SK-N-SH treated with all-trans-retinoic acid at 6 μM for 48 hours (cell line): ENCODE measurements at regions not wholly inside any gene's neighbourhood (a gene's known extent, or its start where the extent isn't known, plus 50 kb on each side); places are given as distances from the start of the nearest gene placed in this dataset.

ENCODE experiments used
- ATAC-seq: fragments of 200-7000 bp; cut with Tn5 transposase; 3 replicates; pipeline ENCODE4 v1.9.1; 2020; ENCODE audit warnings: mild to moderate bottlenecking, moderate library complexity
- ARNTL ChIP-seq: fragments of 450-650 bp; formaldehyde crosslinking; IDR thresholded peaks from 2 replicates; pipeline ENCODE4 v1.5.0; 2020; ENCODE audit warnings: low read depth, mild to moderate bottlenecking, moderate library complexity, borderline replicate concordance
- BACH2 ChIP-seq: fragments of 250-450 bp; sonication (Bioruptor Pico); IDR thresholded peaks from 2 replicates; pipeline ENCODE4 v1.9.0; 2021; ENCODE audit warnings: mild to moderate bottlenecking, borderline replicate concordance
- CSDC2 ChIP-seq: fragments of 250-450 bp; sonication (Bioruptor Pico); IDR thresholded peaks from 2 replicates; pipeline ENCODE4 v1.5.0; 2020; ENCODE audit warnings: mild to moderate bottlenecking, moderate library complexity
- ESRRG ChIP-seq: fragments of 250-450 bp; sonication (Bioruptor Pico); IDR thresholded peaks from 2 replicates; pipeline ENCODE4 v1.6.1; 2021; ENCODE audit warnings: mild to moderate bottlenecking
- GLIS3 ChIP-seq: fragments of 250-450 bp; sonication (Bioruptor Pico); IDR thresholded peaks from 2 replicates; pipeline ENCODE4 v1.5.0; 2020; ENCODE audit warnings: mild to moderate bottlenecking, moderate library complexity
- ISL1 ChIP-seq: fragments of 250-450 bp; sonication (Bioruptor Pico); IDR thresholded peaks from 2 replicates; pipeline ENCODE4 v2.1.2; 2022; ENCODE audit warnings: mild to moderate bottlenecking, moderate library complexity
- OSR1 ChIP-seq: fragments of 250-450 bp; sonication (Bioruptor Pico); IDR thresholded peaks from 2 replicates; pipeline ENCODE4 v1.8.0; 2022; ENCODE audit warnings: moderate library complexity, mild to moderate bottlenecking, inconsistent platforms
- PPARA ChIP-seq: fragments of 250-450 bp; sonication (Bioruptor Pico); IDR thresholded peaks from 2 replicates; pipeline ENCODE4 v1.5.0; 2020; ENCODE audit warnings: mild to moderate bottlenecking, borderline replicate concordance
- RARB ChIP-seq: fragments of 250-450 bp; sonication (Bioruptor Pico); IDR thresholded peaks from 2 replicates; pipeline ENCODE4 v1.8.0; 2021; ENCODE audit warnings: mild to moderate bottlenecking, moderate library complexity
- SNAI2 ChIP-seq: fragments of 250-450 bp; sonication (Bioruptor Pico); IDR thresholded peaks from 2 replicates; pipeline ENCODE4 v1.5.0; 2020; ENCODE audit warnings: mild to moderate bottlenecking, moderate library complexity
- TCF4 ChIP-seq: fragments of 250-450 bp; sonication (Bioruptor Pico); IDR thresholded peaks from 2 replicates; pipeline ENCODE4 v1.8.0; 2021; ENCODE audit warnings: mild to moderate bottlenecking, moderate library complexity, borderline replicate concordance
- TOX ChIP-seq: fragments of 250-450 bp; sonication (Bioruptor Pico); IDR thresholded peaks from 2 replicates; pipeline ENCODE4 v1.8.0; 2021; ENCODE audit warnings: mild to moderate bottlenecking, moderate library complexity, borderline replicate concordance
- ZC3H10 ChIP-seq: fragments of 250-450 bp; sonication (Bioruptor Pico); IDR thresholded peaks from 2 replicates; pipeline ENCODE4 v1.5.1; 2021; ENCODE audit warnings: mild to moderate bottlenecking, moderate library complexity
- ZFP3 ChIP-seq: fragments of 250-450 bp; sonication (Bioruptor Pico); IDR thresholded peaks from 2 replicates; pipeline ENCODE4 v1.5.0; 2020; ENCODE audit warnings: mild to moderate bottlenecking, moderate library complexity
- ZFP30 ChIP-seq: fragments of 450-650 bp; formaldehyde crosslinking; IDR thresholded peaks from 2 replicates; pipeline ENCODE4 v1.5.0; 2022; ENCODE audit warnings: mild to moderate bottlenecking, moderate library complexity
- ZNF565 ChIP-seq: fragments of 450-650 bp; formaldehyde crosslinking; conservative IDR thresholded peaks from 2 replicates; pipeline ENCODE4 v1.5.0; 2020; ENCODE audit warnings: low read depth, mild to moderate bottlenecking, moderate library complexity
- ZNF70 ChIP-seq: fragments of 450-650 bp; formaldehyde crosslinking; IDR thresholded peaks from 2 replicates; pipeline ENCODE4 v1.5.0; 2020; ENCODE audit warnings: mild to moderate bottlenecking, moderate library complexity
- ZNF8 ChIP-seq: fragments of 450-650 bp; formaldehyde crosslinking; IDR thresholded peaks from 2 replicates; pipeline ENCODE4 v1.5.0; 2020; ENCODE audit warnings: mild to moderate bottlenecking, moderate library complexity
- TF ChIP-seq, protein P1 (sequence below): fragments of 250-450 bp; sonication (Bioruptor Pico); IDR thresholded peaks from 2 replicates; pipeline ENCODE4 v1.5.0; 2020; ENCODE audit warnings: mild to moderate bottlenecking, moderate library complexity
- TF ChIP-seq, protein P2 (sequence below): fragments of 250-450 bp; sonication (Bioruptor Pico); IDR thresholded peaks from 2 replicates; pipeline ENCODE4 v1.5.1; 2021; ENCODE audit warnings: mild to moderate bottlenecking, moderate library complexity
- TF ChIP-seq, protein P3 (sequence below): fragments of 250-450 bp; sonication (Bioruptor Pico); IDR thresholded peaks from 2 replicates; pipeline ENCODE4 v1.8.0; 2020; ENCODE audit warnings: mild to moderate bottlenecking, moderate library complexity, borderline replicate concordance
- TF ChIP-seq, protein P4 (sequence below): fragments of 250-450 bp; sonication (Bioruptor Pico); IDR thresholded peaks from 2 replicates; pipeline ENCODE4 v1.5.1; 2020; ENCODE audit warnings: low read depth, mild to moderate bottlenecking, moderate library complexity

DNA sequence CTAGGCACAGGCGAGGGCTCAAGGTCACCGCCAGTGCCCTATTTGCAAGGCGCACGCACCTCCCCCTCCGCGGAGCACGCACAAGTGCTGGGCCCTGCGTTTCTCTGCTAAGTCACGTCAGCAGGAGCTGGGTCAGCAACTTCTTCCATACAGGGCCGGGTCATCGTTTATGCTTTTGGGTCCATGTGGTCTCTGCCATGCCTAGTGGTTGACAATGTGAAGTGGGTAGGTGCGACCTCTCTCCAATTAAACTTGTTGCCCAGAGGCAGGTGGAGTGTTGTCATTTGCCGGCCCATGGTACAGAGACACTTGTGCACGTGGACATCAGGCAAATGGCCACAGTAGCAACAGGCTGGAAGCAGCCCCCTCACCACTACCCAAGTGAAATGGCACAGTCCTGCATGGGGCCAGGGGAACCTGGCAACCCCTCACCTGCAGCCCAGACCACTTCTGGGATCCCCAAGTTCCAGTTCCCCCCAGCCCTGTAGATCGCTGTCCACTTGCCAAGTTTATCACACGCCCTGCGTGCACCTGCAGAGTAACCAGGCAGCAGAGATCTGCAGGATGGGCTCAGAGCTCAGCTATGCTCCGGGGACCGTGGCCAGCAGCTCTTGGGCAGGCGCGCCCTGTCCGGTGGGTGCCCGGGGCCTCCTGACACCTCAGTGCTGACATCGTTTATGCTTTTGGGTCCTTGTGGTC is 86.1 kb upstream of the PPP2R2D start:
- no peak for TF ChIP-seq RARB
- TF ChIP-seq ZC3H10: no peak
- no peak for TF ChIP-seq TOX (CRISPR knock-in tag)
- TF ChIP-seq GLIS3 (CRISPR knock-in tag): no peak
- TF ChIP-seq ZNF565: no peak
- no peak for TF ChIP-seq SNAI2 (CRISPR knock-in tag)
- no peak for TF ChIP-seq ESRRG (CRISPR knock-in tag)
- TF ChIP-seq ZNF8 (CRISPR knock-in tag): no peak
- TF ChIP-seq ISL1 (CRISPR knock-in tag): no peak
- TF ChIP-seq, protein P1, sequence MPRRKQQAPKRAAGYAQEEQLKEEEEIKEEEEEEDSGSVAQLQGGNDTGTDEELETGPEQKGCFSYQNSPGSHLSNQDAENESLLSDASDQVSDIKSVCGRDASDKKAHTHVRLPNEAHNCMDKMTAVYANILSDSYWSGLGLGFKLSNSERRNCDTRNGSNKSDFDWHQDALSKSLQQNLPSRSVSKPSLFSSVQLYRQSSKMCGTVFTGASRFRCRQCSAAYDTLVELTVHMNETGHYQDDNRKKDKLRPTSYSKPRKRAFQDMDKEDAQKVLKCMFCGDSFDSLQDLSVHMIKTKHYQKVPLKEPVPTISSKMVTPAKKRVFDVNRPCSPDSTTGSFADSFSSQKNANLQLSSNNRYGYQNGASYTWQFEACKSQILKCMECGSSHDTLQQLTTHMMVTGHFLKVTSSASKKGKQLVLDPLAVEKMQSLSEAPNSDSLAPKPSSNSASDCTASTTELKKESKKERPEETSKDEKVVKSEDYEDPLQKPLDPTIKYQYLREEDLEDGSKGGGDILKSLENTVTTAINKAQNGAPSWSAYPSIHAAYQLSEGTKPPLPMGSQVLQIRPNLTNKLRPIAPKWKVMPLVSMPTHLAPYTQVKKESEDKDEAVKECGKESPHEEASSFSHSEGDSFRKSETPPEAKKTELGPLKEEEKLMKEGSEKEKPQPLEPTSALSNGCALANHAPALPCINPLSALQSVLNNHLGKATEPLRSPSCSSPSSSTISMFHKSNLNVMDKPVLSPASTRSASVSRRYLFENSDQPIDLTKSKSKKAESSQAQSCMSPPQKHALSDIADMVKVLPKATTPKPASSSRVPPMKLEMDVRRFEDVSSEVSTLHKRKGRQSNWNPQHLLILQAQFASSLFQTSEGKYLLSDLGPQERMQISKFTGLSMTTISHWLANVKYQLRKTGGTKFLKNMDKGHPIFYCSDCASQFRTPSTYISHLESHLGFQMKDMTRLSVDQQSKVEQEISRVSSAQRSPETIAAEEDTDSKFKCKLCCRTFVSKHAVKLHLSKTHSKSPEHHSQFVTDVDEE (CRISPR knock-in tag): no peak
- no peak for TF ChIP-seq PPARA (CRISPR knock-in tag)
- no peak for TF ChIP-seq ZFP3
- no peak for TF ChIP-seq BACH2 (CRISPR knock-in tag)
- TF ChIP-seq, protein P2, sequence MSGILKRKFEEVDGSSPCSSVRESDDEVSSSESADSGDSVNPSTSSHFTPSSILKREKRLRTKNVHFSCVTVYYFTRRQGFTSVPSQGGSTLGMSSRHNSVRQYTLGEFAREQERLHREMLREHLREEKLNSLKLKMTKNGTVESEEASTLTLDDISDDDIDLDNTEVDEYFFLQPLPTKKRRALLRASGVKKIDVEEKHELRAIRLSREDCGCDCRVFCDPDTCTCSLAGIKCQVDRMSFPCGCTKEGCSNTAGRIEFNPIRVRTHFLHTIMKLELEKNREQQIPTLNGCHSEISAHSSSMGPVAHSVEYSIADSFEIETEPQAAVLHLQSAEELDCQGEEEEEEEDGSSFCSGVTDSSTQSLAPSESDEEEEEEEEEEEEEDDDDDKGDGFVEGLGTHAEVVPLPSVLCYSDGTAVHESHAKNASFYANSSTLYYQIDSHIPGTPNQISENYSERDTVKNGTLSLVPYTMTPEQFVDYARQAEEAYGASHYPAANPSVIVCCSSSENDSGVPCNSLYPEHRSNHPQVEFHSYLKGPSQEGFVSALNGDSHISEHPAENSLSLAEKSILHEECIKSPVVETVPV (CRISPR knock-in tag): no peak
- no peak for TF ChIP-seq ARNTL (CRISPR knock-in tag)
- TF ChIP-seq ZNF70 (CRISPR knock-in tag): no peak
- TF ChIP-seq OSR1 (CRISPR knock-in tag): no peak

DNA sequence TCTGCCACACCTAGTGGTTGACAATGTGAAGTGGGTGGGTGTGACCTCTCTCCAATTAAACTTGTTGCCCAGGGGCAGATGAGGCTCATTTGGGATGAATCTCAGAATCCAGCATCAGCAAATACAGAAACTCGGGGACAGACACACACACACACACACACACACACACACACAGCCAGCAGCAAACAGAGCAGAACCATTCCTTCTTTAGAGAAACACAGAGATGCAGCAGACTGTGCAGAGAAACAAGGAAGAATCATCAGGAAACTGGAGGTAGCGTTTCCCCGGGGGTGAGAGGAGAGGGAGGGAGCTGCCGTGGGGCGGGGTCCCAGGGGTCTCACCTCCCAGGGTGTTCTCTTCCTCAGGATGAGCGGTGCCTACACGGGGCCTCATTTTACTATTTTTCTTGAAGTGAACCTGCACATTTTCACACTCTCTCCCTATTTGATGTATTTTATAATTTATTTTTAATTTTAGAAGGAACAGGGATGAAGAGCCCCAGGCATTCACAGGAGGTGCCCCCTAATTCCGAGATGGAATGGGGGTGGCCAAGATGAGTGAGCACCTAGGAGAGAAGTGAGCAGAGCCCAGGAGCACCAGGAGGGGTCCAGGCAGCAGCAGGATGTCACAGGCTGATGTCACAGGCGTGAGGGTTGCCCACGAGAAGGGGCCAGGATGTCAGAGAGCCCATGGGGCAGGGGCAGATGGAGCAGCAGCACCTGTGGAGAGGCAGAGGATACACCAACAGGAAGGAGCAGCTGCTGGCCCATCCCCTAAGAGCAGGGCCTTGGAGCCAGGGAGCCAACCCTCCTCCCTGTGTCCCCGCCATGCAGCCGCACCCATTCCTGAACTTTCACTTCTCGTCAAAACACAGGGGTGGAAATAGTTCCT is 85.3 kb upstream of the PPP2R2D start:
- no peak for ATAC-seq
- TF ChIP-seq ZFP30 (CRISPR knock-in tag) (no peak), ZFP3 (no peak), GLIS3 (CRISPR knock-in tag) (no peak), OSR1 (CRISPR knock-in tag) (no peak), RARB (no peak), TCF4 (CRISPR knock-in tag) (no peak), CSDC2 (CRISPR knock-in tag) (no peak), ESRRG (CRISPR knock-in tag) (no peak), ISL1 (CRISPR knock-in tag) (no peak), ZNF8 (CRISPR knock-in tag) (no peak)
- TF ChIP-seq, protein P3, sequence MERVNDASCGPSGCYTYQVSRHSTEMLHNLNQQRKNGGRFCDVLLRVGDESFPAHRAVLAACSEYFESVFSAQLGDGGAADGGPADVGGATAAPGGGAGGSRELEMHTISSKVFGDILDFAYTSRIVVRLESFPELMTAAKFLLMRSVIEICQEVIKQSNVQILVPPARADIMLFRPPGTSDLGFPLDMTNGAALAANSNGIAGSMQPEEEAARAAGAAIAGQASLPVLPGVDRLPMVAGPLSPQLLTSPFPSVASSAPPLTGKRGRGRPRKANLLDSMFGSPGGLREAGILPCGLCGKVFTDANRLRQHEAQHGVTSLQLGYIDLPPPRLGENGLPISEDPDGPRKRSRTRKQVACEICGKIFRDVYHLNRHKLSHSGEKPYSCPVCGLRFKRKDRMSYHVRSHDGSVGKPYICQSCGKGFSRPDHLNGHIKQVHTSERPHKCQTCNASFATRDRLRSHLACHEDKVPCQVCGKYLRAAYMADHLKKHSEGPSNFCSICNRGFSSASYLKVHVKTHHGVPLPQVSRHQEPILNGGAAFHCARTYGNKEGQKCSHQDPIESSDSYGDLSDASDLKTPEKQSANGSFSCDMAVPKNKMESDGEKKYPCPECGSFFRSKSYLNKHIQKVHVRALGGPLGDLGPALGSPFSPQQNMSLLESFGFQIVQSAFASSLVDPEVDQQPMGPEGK: no peak
- TF ChIP-seq, protein P4, sequence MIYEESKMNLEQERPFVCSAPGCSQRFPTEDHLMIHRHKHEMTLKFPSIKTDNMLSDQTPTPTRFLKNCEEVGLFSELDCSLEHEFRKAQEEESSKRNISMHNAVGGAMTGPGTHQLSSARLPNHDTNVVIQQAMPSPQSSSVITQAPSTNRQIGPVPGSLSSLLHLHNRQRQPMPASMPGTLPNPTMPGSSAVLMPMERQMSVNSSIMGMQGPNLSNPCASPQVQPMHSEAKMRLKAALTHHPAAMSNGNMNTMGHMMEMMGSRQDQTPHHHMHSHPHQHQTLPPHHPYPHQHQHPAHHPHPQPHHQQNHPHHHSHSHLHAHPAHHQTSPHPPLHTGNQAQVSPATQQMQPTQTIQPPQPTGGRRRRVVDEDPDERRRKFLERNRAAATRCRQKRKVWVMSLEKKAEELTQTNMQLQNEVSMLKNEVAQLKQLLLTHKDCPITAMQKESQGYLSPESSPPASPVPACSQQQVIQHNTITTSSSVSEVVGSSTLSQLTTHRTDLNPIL (CRISPR knock-in tag): no peak
- TF ChIP-seq, protein P2 (CRISPR knock-in tag): no peak

More for the DNA sequence above, 86.1 kb upstream of the PPP2R2D start:
- ATAC-seq: no peak
